ENCODE measurements at regions not wholly inside any gene's neighbourhood (a gene's known extent, or its start where the extent isn't known, plus 50 kb on each side); places are given as distances from the start of the nearest gene placed in this dataset.
A peak's percentile ranks its signal among the peaks of the same experiment; 100 is the strongest.

DNA sequence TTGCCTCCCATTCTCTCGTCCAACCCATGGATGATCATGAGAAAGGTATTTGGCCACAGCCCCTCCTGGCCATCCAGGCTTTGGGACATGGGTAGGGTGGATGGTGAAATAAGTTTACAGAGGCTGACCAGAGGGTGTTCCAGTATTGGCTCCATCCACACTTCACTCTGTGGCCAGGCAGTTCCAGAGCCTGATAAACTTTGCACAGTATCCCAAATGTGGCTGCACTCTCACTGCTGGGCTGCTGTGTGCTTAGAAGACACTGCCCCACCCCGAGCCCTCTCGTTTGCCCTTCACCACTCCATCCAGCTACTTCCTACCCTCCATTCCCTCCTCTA is 72.0 kb upstream of the ZMIZ1 start:
- no peak for TF ChIP-seq EZH2phosphoT487 (IDR thresholded peaks at IDR 0.05; ENCODE audit: borderline replicate concordance, low read depth, low read length)
- TF ChIP-seq, protein P1, sequence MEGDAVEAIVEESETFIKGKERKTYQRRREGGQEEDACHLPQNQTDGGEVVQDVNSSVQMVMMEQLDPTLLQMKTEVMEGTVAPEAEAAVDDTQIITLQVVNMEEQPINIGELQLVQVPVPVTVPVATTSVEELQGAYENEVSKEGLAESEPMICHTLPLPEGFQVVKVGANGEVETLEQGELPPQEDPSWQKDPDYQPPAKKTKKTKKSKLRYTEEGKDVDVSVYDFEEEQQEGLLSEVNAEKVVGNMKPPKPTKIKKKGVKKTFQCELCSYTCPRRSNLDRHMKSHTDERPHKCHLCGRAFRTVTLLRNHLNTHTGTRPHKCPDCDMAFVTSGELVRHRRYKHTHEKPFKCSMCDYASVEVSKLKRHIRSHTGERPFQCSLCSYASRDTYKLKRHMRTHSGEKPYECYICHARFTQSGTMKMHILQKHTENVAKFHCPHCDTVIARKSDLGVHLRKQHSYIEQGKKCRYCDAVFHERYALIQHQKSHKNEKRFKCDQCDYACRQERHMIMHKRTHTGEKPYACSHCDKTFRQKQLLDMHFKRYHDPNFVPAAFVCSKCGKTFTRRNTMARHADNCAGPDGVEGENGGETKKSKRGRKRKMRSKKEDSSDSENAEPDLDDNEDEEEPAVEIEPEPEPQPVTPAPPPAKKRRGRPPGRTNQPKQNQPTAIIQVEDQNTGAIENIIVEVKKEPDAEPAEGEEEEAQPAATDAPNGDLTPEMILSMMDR (conservative IDR thresholded peaks at IDR 0.05; ENCODE audit: low read length): no peak
- BruUV-seq (replicated peaks): no TSS peak
- H3K4me1 ChIP-seq (ENCODE audit: insufficient read depth, low read length, poor library complexity, severe bottlenecking): peaks cover 53% of the 10 kb centered on the region
- CTCF ChIA-PET (ENCODE audit: unreplicated experiment): no interaction called here
- peak overlapping the region; percentile 82 for H3K4me2 ChIP-seq (ENCODE audit: low read length)
- H3K79me2 ChIP-seq (ENCODE audit: insufficient read depth, low read depth, low read length): no peaks in the 10 kb centered on the region
- H3K27ac ChIP-seq (ENCODE audit: low read depth, low read length, poor library complexity, severe bottlenecking): no peak overlapping the region
- DNase-seq (ENCODE audit: low spot score): no peak
- peak overlapping the region; percentile 77; the same call in 1 of the 2 replicates for H2AFZ ChIP-seq (ENCODE audit: low read length)
- no peaks in the 10 kb centered on the region for H3K9me3 ChIP-seq (ENCODE audit: low read length)
- no peaks in the 10 kb centered on the region for H3K9me2 ChIP-seq (ENCODE audit: insufficient read depth, low read length)
- H3K36me3 ChIP-seq (ENCODE audit: insufficient read depth, low read length): no peaks in the 10 kb centered on the region
- H3K4me3 ChIP-seq (ENCODE audit: low read depth, low read length, poor library complexity, severe bottlenecking): peak overlapping the region; percentile 46
- no peaks in the 10 kb centered on the region for H4K20me1 ChIP-seq (ENCODE audit: insufficient read depth, low read length)
- intact Hi-C loops (cut with micrococcal nuclease; ENCODE audit: unreplicated experiment): no loop called here
- POLR2A ChIA-PET: no interaction called here

DNA sequence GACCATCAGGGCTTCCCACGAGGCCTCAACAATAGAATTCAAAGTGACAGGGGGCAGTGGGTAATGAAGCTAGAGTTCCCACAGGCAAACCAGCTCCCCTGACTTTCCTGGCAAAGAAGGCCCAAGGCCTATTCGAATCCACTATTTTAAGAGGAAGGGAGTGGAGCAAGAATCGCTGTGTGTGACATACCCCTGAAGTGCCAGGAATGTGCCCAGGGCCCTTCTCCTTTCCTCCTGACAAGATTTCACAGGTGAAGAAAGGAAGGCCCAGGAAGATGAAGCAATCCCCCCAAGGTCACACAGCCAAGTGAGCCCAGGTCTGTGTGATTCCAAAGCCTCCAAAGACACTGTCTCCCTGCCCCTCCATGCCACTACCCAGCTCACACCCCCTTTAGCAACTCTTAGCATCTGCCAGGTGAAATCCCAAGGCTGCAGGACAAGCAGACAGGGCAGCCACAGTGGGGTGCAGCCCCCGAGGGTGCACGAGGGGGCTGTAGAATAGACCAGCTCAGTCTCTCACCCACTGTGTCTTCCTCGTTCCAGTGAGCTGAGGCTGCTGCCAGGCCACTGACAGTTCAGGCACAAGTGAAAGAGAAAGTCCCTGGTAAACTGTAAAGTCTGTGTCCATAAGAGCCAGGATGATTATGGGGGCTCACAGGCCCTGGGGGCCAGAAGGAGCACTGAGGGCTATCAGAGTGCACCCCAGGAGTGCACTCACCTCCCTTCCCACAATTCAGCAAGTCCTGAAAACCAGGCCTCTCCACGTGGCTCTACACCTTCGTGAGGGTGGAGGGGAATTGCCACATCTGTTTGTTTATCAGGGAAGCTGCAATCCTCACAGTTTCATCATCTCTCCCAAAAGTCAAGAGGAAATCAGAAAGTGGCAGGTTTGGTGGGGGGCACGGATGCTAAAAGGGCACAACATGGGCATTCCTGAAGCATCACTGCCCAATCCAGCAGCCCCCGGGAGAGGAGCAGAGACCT is 70.8 kb upstream of the ZMIZ1 start:
- H2AFZ ChIP-seq (ENCODE audit: low read length): peak overlapping the region; percentile 77; the same call in 1 of the 2 replicates
- H3K9me2 ChIP-seq (ENCODE audit: insufficient read depth, low read length): no peaks in the 10 kb centered on the region
- TF ChIP-seq, protein P1 (conservative IDR thresholded peaks at IDR 0.05; ENCODE audit: low read length): no peak
- TF ChIP-seq EZH2phosphoT487 (IDR thresholded peaks at IDR 0.05; ENCODE audit: borderline replicate concordance, low read depth, low read length): no peak
- DNase-seq (ENCODE audit: low spot score): no peak
- H3K4me1 ChIP-seq (ENCODE audit: insufficient read depth, low read length, poor library complexity, severe bottlenecking): peaks cover 41% of the 10 kb centered on the region
- no peaks in the 10 kb centered on the region for H4K20me1 ChIP-seq (ENCODE audit: insufficient read depth, low read length)
- H3K9me3 ChIP-seq (ENCODE audit: low read length): no peaks in the 10 kb centered on the region
- intact Hi-C loops (cut with micrococcal nuclease; ENCODE audit: unreplicated experiment): no loop called here
- ChIA-PET POLR2A (interaction anchor here (0.6 to 1.6 kb wide), 3 partner anchors 10 to 309 kb away, joined by 3 to 4 read pairs (median 3); no protein-coding TSS in a partner anchor), CTCF (ENCODE audit: unreplicated experiment) (no interaction called here)
- no peaks in the 10 kb centered on the region for H3K79me2 ChIP-seq (ENCODE audit: insufficient read depth, low read depth, low read length)
- no TSS peak for BruUV-seq (replicated peaks)
- H3K27ac ChIP-seq (ENCODE audit: low read depth, low read length, poor library complexity, severe bottlenecking): no peak overlapping the region
- H3K4me3 ChIP-seq (ENCODE audit: low read depth, low read length, poor library complexity, severe bottlenecking): no peak overlapping the region
- H3K36me3 ChIP-seq (ENCODE audit: insufficient read depth, low read length): no peaks in the 10 kb centered on the region
- no peak overlapping the region for H3K4me2 ChIP-seq (ENCODE audit: low read length)

Measured in OCI-LY7 (cell line).